ENCODE measurements at regions not wholly inside any gene's neighbourhood (a gene's known extent, or its start where the extent isn't known, plus 50 kb on each side); places are given as distances from the start of the nearest gene placed in this dataset.

- TF ChIP-seq CTCF (optimal IDR thresholded peaks at IDR 0.05 in 1 of 3, IDR thresholded peaks at IDR 0.05 in 1 of 3, conservative IDR thresholded peaks at IDR 0.05 in 1 of 3; ENCODE audit: extremely low read depth in 1 of 3, insufficient read depth in 2 of 3, low read length in 3 of 3) (no peak), EZH2 (IDR thresholded peaks at IDR 0.05; ENCODE audit: low read length) (no peak)
Observed at GRCh38 chr7:50197549-50197948, 104.5 kb upstream of the ZPBP start.

Data from keratinocyte (primary cell).